ENCODE measurements at regions not wholly inside any gene's neighbourhood (a gene's known extent, or its start where the extent isn't known, plus 50 kb on each side); places are given as distances from the start of the nearest gene placed in this dataset.
"Not testable (repeated sequence)": the region's sequence is repeated elsewhere in the genome, so short reads cannot be mapped to it uniquely, and the experiment has no call there.

DNA sequence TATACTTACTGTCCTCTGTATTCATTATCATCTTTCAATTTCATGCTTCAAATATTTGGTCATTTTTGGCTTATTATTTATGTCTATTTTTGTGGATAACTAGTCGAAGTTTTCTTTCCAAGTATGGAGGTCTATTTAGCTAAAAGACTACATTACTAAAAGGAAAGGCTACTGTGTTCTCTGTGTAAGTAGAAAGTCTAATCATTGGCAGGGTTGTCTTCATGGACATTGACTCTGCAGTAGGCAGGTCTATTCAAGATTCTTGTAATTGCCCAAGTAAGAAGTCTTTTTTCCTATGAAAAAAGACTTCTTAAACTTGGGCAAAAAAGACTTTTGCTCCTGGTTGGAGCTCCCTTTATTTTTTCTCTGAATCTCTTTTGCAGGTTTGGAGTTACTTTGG lies 368.6 kb upstream of the GRM7 start:
- WGBS, 2 donors: 67 to 79% methylated on average over 1 of the region's 1 CpG
- Histone ChIP-seq H3K36me3 (no peaks in the 10 kb centered on the region), H3K9me3 (no peaks in the 10 kb centered on the region), H3K4me1 (no peaks in the 10 kb centered on the region), H3K27ac (no peak overlapping the region), H3K27me3 (no peaks in the 10 kb centered on the region), H3K4me3 (no peak overlapping the region)
- TF ChIP-seq, protein P1, sequence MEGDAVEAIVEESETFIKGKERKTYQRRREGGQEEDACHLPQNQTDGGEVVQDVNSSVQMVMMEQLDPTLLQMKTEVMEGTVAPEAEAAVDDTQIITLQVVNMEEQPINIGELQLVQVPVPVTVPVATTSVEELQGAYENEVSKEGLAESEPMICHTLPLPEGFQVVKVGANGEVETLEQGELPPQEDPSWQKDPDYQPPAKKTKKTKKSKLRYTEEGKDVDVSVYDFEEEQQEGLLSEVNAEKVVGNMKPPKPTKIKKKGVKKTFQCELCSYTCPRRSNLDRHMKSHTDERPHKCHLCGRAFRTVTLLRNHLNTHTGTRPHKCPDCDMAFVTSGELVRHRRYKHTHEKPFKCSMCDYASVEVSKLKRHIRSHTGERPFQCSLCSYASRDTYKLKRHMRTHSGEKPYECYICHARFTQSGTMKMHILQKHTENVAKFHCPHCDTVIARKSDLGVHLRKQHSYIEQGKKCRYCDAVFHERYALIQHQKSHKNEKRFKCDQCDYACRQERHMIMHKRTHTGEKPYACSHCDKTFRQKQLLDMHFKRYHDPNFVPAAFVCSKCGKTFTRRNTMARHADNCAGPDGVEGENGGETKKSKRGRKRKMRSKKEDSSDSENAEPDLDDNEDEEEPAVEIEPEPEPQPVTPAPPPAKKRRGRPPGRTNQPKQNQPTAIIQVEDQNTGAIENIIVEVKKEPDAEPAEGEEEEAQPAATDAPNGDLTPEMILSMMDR (IDR thresholded peaks at IDR 0.05): no peak
- TF ChIP-seq POLR2A (IDR thresholded peaks at IDR 0.05) (no peak), EP300 (IDR thresholded peaks at IDR 0.05) (no peak)
- DNase-seq (ENCODE audit: low spot score in 2 of 2): no peak

DNA sequence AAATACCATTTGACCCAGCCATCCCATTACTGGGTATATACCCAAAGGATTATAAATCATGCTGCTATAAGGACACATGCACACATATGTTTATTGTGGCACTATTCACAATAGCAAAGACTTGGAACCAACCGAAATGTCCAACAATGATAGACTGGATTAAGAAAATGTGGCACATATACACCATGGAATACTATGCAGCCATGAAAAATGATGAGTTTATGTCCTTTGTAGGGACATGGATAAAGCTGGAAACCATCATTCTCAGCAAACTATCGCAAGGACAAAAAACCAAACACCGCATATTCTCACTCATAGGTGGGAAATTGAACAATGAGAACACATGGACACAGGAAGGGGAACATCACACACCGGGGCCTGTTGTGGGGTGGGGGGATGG lies 362.0 kb upstream of the GRM7 start:
- not testable (repeated sequence) for H3K27ac ChIP-seq; H3K27me3 ChIP-seq; H3K4me3 ChIP-seq; H3K36me3 ChIP-seq; DNase-seq (ENCODE audit: low spot score in 2 of 2); H3K4me1 ChIP-seq; H3K9me3 ChIP-seq
- WGBS, 2 donors: 84 to 92% methylated on average over 4 of the region's 4 CpGs

DNA sequence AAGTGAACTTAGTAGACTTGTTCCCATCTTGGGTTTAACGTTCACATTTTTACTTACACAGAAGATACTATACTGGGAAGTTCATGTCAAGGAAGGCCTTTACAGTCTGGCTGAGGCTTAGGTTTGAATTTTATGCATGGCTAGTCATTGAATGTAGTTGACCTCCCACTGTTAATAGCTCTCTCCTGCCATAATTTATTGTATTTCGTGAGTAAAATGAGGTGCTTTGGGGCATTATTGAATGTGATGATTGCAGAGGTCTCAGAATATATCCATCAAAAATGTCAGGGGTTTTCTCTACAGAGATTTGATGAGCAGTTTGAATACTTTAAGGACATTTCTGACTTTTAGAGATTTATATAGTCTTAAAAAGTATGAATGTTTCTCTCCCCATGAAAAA lies 356.6 kb upstream of the GRM7 start:
- Histone ChIP-seq H3K27ac (no peak overlapping the region), H3K27me3 (no peaks in the 10 kb centered on the region), H3K9me3 (no peaks in the 10 kb centered on the region), H3K4me1 (no peaks in the 10 kb centered on the region), H3K4me3 (no peak overlapping the region), H3K36me3 (no peaks in the 10 kb centered on the region)
- WGBS, 2 donors: 40 to 53% methylated on average over 2 of the region's 2 CpGs
- TF ChIP-seq EP300 (IDR thresholded peaks at IDR 0.05) (no peak), POLR2A (IDR thresholded peaks at IDR 0.05) (no peak)
- TF ChIP-seq, protein P1 (IDR thresholded peaks at IDR 0.05): no peak
- no peak for DNase-seq (ENCODE audit: low spot score in 2 of 2)

DNA sequence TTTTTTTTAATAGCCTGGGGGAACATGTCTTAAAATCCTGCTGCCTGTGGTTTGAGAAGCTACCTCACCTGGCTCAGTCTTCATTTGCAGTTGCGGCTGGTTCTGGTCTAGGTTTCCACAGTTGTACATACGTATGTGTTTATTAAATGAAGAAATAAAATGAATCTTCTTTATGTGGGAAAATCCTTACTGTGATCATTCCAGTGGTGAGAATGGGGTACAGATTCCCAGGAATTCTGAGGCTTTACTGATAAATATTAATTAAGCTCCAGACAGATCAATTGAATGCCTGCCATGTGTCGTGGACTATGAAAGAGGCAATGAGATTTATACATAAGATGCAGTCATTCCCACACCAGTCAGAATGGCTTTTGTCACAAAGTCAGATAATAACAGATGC lies 356.1 kb upstream of the GRM7 start:
- no peaks in the 10 kb centered on the region for H3K4me1 ChIP-seq
- no peak overlapping the region for H3K4me3 ChIP-seq
- no peak overlapping the region for H3K27ac ChIP-seq
- DNase-seq (ENCODE audit: low spot score in 2 of 2): no peak
- WGBS, 2 donors: 88 to 91% methylated on average over 3 of the region's 3 CpGs
- no peaks in the 10 kb centered on the region for H3K36me3 ChIP-seq
- TF ChIP-seq POLR2A (IDR thresholded peaks at IDR 0.05) (no peak), EP300 (IDR thresholded peaks at IDR 0.05) (no peak)
- TF ChIP-seq, protein P1 (IDR thresholded peaks at IDR 0.05): no peak
- H3K27me3 ChIP-seq: no peaks in the 10 kb centered on the region
- H3K9me3 ChIP-seq: no peaks in the 10 kb centered on the region

DNA sequence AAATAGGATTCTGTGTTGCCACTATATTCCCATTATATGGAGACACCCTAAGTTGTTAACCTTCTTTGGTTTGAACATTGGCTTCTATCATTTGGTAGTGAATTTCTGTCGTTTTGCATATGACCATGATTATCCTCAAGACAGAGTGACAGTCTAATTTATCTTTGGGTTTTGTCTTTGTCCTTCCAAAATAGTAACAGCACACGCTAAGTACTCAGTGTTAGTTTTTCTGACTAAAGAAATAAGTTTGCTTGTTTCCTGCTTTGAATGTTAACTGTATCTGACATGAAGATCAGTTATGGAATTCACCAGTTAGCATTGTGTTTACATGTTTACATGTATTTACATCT lies 352.5 kb upstream of the GRM7 start:
- Histone ChIP-seq H3K4me1 (no peaks in the 10 kb centered on the region), H3K27ac (no peak overlapping the region), H3K4me3 (no peak overlapping the region), H3K36me3 (no peaks in the 10 kb centered on the region), H3K27me3 (no peaks in the 10 kb centered on the region), H3K9me3 (no peaks in the 10 kb centered on the region)
- DNase-seq (ENCODE audit: low spot score in 2 of 2): no peak
- WGBS, 2 donors: 65 to 84% methylated on average over 2 of the region's 2 CpGs
- TF ChIP-seq EP300 (IDR thresholded peaks at IDR 0.05) (no peak), POLR2A (IDR thresholded peaks at IDR 0.05) (no peak)
- TF ChIP-seq, protein P1 (IDR thresholded peaks at IDR 0.05): no peak

DNA sequence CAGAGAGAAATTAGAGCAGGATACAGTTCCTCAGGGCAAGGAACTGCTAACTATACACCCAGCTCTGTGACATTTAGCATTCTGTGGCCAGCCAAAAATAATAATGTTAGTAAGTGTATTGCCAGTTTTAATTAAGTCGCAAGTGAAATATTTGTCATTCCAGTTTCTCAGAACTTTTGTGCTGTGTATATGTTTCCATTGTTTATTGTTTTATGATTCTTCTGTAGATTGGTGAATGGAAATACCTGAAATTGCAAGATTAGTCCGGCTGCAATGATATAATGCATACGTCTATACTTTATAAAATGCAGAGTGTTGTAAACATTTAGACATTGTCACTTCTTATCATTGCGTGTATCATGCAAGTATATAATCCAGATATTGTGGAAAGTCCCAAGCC lies 351.3 kb upstream of the GRM7 start:
- H3K36me3 ChIP-seq: no peaks in the 10 kb centered on the region
- 35 to 41% methylated on average over 4 of the region's 4 CpGs for WGBS, 2 donors
- H3K9me3 ChIP-seq: no peaks in the 10 kb centered on the region
- TF ChIP-seq POLR2A (IDR thresholded peaks at IDR 0.05) (no peak), EP300 (IDR thresholded peaks at IDR 0.05) (no peak)
- TF ChIP-seq, protein P1 (IDR thresholded peaks at IDR 0.05): no peak
- no peak for DNase-seq (ENCODE audit: low spot score in 2 of 2)
- H3K27me3 ChIP-seq: no peaks in the 10 kb centered on the region
- H3K4me3 ChIP-seq: no peak overlapping the region
- no peak overlapping the region for H3K27ac ChIP-seq
- no peaks in the 10 kb centered on the region for H3K4me1 ChIP-seq
